Hepatocyte (in vitro differentiated cells): ENCODE measurements at regions not wholly inside any gene's neighbourhood (a gene's known extent, or its start where the extent isn't known, plus 50 kb on each side); places are given as distances from the start of the nearest gene placed in this dataset.

Experiments used
- DNase-seq: peaks from one replicate; pipeline ENCODE4 v3.0.0-alpha.2; 2016; ENCODE audit warnings: low spot score
- H2AFZ ChIP-seq: fragments of 200-600 bp; sonication (generic); 2 replicates; pipeline ENCODE4 v1.6.0; 2016; ENCODE audit warnings: antibody characterized with exemption, mild to moderate bottlenecking
- H3K27ac ChIP-seq: fragments of 200-600 bp; sonication (generic); 2 replicates; pipeline ENCODE4 v1.5.1; 2016; ENCODE audit warnings: mild to moderate bottlenecking
- H3K27me3 ChIP-seq: fragments of 200-600 bp; sonication (generic); 2 replicates; pipeline ENCODE4 v1.6.1; 2016
- H3K36me3 ChIP-seq: fragments of 200-600 bp; sonication (generic); replicated peaks from 2 replicates; pipeline ENCODE4 v1.5.1; 2016; ENCODE audit warnings: low read depth; ENCODE audit not compliant: insufficient read depth
- H3K4me1 ChIP-seq: fragments of 200-600 bp; sonication (generic); 2 replicates; pipeline ENCODE4 v1.5.1; 2016; ENCODE audit warnings: mild to moderate bottlenecking, moderate library complexity; ENCODE audit not compliant: insufficient read depth
- H3K4me2 ChIP-seq: fragments of 200-600 bp; sonication (generic); 2 replicates; pipeline ENCODE4 v1.6.0; 2016
- H3K4me3 ChIP-seq: fragments of 200-600 bp; sonication (generic); 2 replicates; pipeline ENCODE4 v1.5.1; 2016; ENCODE audit warnings: mild to moderate bottlenecking
- H3K79me2 ChIP-seq: fragments of 200-600 bp; sonication (generic); 2 replicates; pipeline ENCODE4 v1.6.0; 2017; ENCODE audit warnings: mild to moderate bottlenecking
- H3K9me2 ChIP-seq: fragments of 200-600 bp; sonication (generic); replicated peaks from 2 replicates; pipeline ENCODE4 v1.6.0; 2017; ENCODE audit warnings: mild to moderate bottlenecking; ENCODE audit not compliant: insufficient read depth
- H3K9me3 ChIP-seq: fragments of 200-600 bp; sonication (generic); 2 replicates; pipeline ENCODE4 v1.5.1; 2016; ENCODE audit warnings: low read depth, mild to moderate bottlenecking
- H4K20me1 ChIP-seq: fragments of 200-600 bp; sonication (generic); 2 replicates; pipeline ENCODE4 v1.6.0; 2016; ENCODE audit warnings: mild to moderate bottlenecking; ENCODE audit not compliant: insufficient read depth, poor library complexity, severe bottlenecking
- EZH2 ChIP-seq: fragments of 200-600 bp; sonication (generic); IDR thresholded peaks from 2 replicates; pipeline ENCODE4 v1.6.1; 2016; ENCODE audit warnings: antibody characterized with exemption, mild to moderate bottlenecking, borderline replicate concordance
- EZH2phosphoT487 ChIP-seq: fragments of 200-600 bp; sonication (generic); IDR thresholded peaks from one replicate; pipeline ENCODE4 v1.6.1; 2018; ENCODE audit warnings: antibody characterized with exemption, mild to moderate bottlenecking, low read depth, moderate library complexity; ENCODE audit not compliant: unreplicated experiment, severe bottlenecking
- WGBS: methylation state at CpG from one replicate; pipeline ENCODE4 v1.1.6; 2016; ENCODE audit warnings: low lambda C conversion rate; ENCODE audit errors: missing lambda C conversion rate; 5-methylcytosine and 5-hydroxymethylcytosine counted together
- TF ChIP-seq, protein P1 (sequence below): fragments of 200-600 bp; sonication (generic); IDR thresholded peaks from 2 replicates; pipeline ENCODE4 v1.5.1; 2016; ENCODE audit warnings: antibody characterized with exemption, mild to moderate bottlenecking; ENCODE audit not compliant: poor library complexity

DNA sequence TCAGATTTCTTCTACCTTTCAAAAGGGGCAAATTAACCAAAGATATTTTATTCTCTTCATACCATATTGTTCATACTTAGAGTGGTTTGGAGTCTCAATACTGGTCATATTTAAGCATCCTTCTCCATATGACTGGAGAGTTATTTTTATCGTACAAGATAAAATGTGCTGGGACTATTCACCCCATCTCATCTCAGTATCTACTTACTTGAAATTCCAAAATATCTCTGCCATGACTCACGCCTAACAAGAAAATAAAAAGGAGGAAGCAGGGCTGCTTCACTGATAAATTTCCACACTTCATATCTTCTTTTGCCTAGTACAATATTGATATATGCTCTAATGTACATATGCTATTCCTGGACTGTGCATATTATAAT, 277.9 kb upstream of the CDH9 start:
- Histone ChIP-seq H3K4me3 (no peak overlapping the region), H3K9me2 (no peaks in the 10 kb centered on the region), H2AFZ (no peak overlapping the region), H3K36me3 (no peaks in the 10 kb centered on the region), H4K20me1 (no peaks in the 10 kb centered on the region), H3K79me2 (no peaks in the 10 kb centered on the region), H3K27ac (peak overlapping the region; percentile 50), H3K4me1 (no peaks in the 10 kb centered on the region), H3K27me3 (no peaks in the 10 kb centered on the region), H3K4me2 (no peak overlapping the region), H3K9me3 (no peaks in the 10 kb centered on the region)
- no peak for TF ChIP-seq EZH2phosphoT487
- TF ChIP-seq EZH2, result no peak
- TF ChIP-seq, protein P1, sequence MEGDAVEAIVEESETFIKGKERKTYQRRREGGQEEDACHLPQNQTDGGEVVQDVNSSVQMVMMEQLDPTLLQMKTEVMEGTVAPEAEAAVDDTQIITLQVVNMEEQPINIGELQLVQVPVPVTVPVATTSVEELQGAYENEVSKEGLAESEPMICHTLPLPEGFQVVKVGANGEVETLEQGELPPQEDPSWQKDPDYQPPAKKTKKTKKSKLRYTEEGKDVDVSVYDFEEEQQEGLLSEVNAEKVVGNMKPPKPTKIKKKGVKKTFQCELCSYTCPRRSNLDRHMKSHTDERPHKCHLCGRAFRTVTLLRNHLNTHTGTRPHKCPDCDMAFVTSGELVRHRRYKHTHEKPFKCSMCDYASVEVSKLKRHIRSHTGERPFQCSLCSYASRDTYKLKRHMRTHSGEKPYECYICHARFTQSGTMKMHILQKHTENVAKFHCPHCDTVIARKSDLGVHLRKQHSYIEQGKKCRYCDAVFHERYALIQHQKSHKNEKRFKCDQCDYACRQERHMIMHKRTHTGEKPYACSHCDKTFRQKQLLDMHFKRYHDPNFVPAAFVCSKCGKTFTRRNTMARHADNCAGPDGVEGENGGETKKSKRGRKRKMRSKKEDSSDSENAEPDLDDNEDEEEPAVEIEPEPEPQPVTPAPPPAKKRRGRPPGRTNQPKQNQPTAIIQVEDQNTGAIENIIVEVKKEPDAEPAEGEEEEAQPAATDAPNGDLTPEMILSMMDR, result no peak
- 85% methylated on average over 2 of the region's 2 CpGs for WGBS
- DNase-seq, result no peak

DNA sequence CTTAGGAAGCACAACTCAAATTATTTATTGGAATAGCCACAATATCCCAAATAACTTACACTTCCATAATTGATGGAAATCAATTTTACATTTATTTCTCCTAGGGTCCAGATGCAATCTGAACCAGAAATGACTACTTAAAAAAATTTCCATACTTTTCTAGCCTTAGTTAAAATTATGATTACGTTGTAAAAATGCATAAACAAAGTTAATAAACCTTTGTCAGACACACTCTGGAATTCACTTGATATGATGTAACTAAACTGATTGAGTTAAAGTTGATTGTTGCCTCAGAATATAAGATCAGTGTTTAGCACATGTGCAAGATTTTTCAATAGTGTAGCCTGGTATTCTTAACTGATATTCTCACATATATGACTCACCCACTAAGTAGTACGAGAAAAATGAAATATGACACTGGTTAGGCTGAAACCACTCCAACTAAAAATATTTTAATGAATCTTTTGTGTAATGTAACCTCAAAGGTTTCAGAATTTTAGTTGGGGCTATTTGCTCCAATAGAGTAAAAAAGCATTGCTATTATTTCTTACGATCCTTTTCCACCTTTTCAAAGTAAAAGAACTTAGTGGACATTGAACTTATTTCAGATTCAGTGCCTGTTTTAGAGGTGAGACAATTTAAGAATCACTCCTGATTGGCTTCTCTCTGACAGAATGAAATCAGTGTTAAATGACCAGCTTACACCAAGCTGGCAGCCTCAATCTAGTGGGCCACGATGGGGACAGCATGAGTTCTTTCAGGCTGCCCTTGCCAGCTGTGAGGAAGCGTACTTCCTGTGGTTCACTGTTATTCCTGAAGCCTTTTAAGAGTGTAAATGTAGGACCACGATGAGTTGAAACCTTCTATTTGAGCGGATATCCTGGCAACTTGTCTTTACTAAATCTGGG, 277.2 kb upstream of the CDH9 start:
- TF ChIP-seq EZH2, result no peak
- no peak for TF ChIP-seq EZH2phosphoT487
- TF ChIP-seq, protein P1, result no peak
- Histone ChIP-seq H3K27me3 (no peaks in the 10 kb centered on the region), H3K9me3 (no peaks in the 10 kb centered on the region), H3K4me2 (no peak overlapping the region), H3K4me3 (no peak overlapping the region), H3K36me3 (no peaks in the 10 kb centered on the region), H3K9me2 (no peaks in the 10 kb centered on the region), H3K79me2 (no peaks in the 10 kb centered on the region), H3K4me1 (no peaks in the 10 kb centered on the region), H4K20me1 (no peaks in the 10 kb centered on the region), H2AFZ (no peak overlapping the region), H3K27ac (peak overlapping the region; percentile 50)
- DNase-seq, result no peak
- 68% methylated on average over 7 of the region's 7 CpGs for WGBS

DNA sequence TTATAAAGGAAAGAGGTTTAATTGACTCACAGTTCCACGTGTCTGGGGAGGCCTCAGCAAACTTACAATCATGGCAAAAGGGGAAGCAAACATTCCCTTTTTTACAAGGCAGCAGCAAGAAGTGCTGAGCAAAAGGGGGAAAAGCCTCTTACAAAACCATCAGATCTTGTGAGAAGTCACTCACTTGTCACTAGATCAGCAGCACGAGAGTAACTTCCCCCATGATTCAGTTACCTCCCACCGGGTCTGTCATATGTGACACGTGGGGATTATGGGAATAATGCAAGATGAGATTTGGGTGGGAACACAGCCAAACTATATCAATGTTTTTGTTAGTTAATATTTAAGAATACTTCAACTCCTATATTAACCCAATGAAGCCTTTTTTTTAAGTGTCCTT, 275.2 kb upstream of the CDH9 start:
- no peaks in the 10 kb centered on the region for H3K9me3 ChIP-seq
- H3K27ac ChIP-seq, result no peak overlapping the region
- no peak overlapping the region for H2AFZ ChIP-seq
- H3K4me3 ChIP-seq, result no peak overlapping the region
- DNase-seq, result no peak
- no peaks in the 10 kb centered on the region for H3K79me2 ChIP-seq
- H3K36me3 ChIP-seq, result no peaks in the 10 kb centered on the region
- no peaks in the 10 kb centered on the region for H3K27me3 ChIP-seq
- no peaks in the 10 kb centered on the region for H4K20me1 ChIP-seq
- no peaks in the 10 kb centered on the region for H3K4me1 ChIP-seq
- no peak overlapping the region for H3K4me2 ChIP-seq
- WGBS, result 85% methylated on average over 4 of the region's 4 CpGs
- H3K9me2 ChIP-seq, result no peaks in the 10 kb centered on the region
- TF ChIP-seq EZH2phosphoT487 (no peak), EZH2 (no peak)
- TF ChIP-seq, protein P1, result no peak
